ENCODE measurements at regions not wholly inside any gene's neighbourhood (a gene's known extent, or its start where the extent isn't known, plus 50 kb on each side); places are given as distances from the start of the nearest gene placed in this dataset.

- TF ChIP-seq CTCF (IDR thresholded peaks at IDR 0.05; ENCODE audit: low read length), result no peak
- no peak for TF ChIP-seq EZH2 (IDR thresholded peaks at IDR 0.05; ENCODE audit: borderline replicate concordance, low read length)
Observed at GRCh38 chr2:198259496-198259895, 455.1 kb downstream of the PLCL1 start.

Data from OCI-LY1 (cell line).